Spinal cord (tissue), 9 donors: ENCODE measurements at regions not wholly inside any gene's neighbourhood (a gene's known extent, or its start where the extent isn't known, plus 50 kb on each side); places are given as distances from the start of the nearest gene placed in this dataset.

Source experiments
- DNase-seq, 6 donors: peaks; one replicate each; pipeline versions ENCODE4 v3.0.0 to v3.0.0-alpha.2; 2013 to 2015; ENCODE audit warnings: low spot score in 6 of 6, low read depth in 4 of 6
- H3K27ac ChIP-seq: one replicate; pipeline ENCODE4 v1.5.1; 2013; ENCODE audit warnings: low read depth, low read length, control low read depth
- H3K27me3 ChIP-seq: one replicate; pipeline ENCODE4 v1.6.1; 2013; ENCODE audit warnings: low read length; ENCODE audit not compliant: control insufficient read depth, insufficient read depth
- H3K36me3 ChIP-seq: one replicate; pipeline ENCODE4 v1.6.1; 2013; ENCODE audit warnings: low read length; ENCODE audit not compliant: control insufficient read depth, insufficient read depth
- H3K4me1 ChIP-seq: one replicate; pipeline ENCODE4 v1.6.1; 2013; ENCODE audit warnings: low read length; ENCODE audit not compliant: control insufficient read depth, insufficient read depth
- H3K4me3 ChIP-seq: one replicate; pipeline ENCODE4 v1.5.1; 2013; ENCODE audit warnings: low read depth, low read length, control low read depth
- H3K9me3 ChIP-seq: one replicate; pipeline ENCODE4 v1.6.1; 2013; ENCODE audit warnings: low read length; ENCODE audit not compliant: control insufficient read depth, insufficient read depth
- WGBS: methylation state at CpG from one replicate; pipeline ENCODE4 v1.1.5; 2013; ENCODE audit warnings: missing lambda C conversion rate; ENCODE audit not compliant: insufficient coverage; 5-methylcytosine and 5-hydroxymethylcytosine counted together
- donor health status: healthy.

- Histone ChIP-seq H3K9me3 (no peaks in the 10 kb centered on the region), H3K4me3 (no peak overlapping the region), H3K27me3 (no peaks in the 10 kb centered on the region), H3K36me3 (no peaks in the 10 kb centered on the region), H3K4me1 (no peaks in the 10 kb centered on the region), H3K27ac (no peak overlapping the region)
- no peak for DNase-seq
These were observed 736.2 kb upstream of the GCFC2 start for GRCh38 chr2:76446872-76447271.

GRCh38 chr2:76445880-76446279 is 735.2 kb upstream of the GCFC2 start:
- Histone ChIP-seq H3K4me1 (no peaks in the 10 kb centered on the region), H3K36me3 (no peaks in the 10 kb centered on the region), H3K27me3 (no peaks in the 10 kb centered on the region), H3K9me3 (no peaks in the 10 kb centered on the region), H3K4me3 (no peak overlapping the region), H3K27ac (no peak overlapping the region)
- WGBS, result no CpG with 5 or more reads among the region's 3 CpGs
- no peak for DNase-seq

- no peaks in the 10 kb centered on the region for H3K9me3 ChIP-seq
- WGBS, result 100% methylated on average over 2 of the region's 3 CpGs
- no peaks in the 10 kb centered on the region for H3K27me3 ChIP-seq
- H3K4me3 ChIP-seq, result no peak overlapping the region
- H3K36me3 ChIP-seq, result no peaks in the 10 kb centered on the region
- no peak for DNase-seq
- H3K27ac ChIP-seq, result no peak overlapping the region
- no peaks in the 10 kb centered on the region for H3K4me1 ChIP-seq
These were observed 734.0 kb upstream of the GCFC2 start for GRCh38 chr2:76444732-76445131.

- H3K9me3 ChIP-seq, result no peaks in the 10 kb centered on the region
- no peak overlapping the region for H3K4me3 ChIP-seq
- H3K4me1 ChIP-seq, result no peaks in the 10 kb centered on the region
- H3K36me3 ChIP-seq, result no peaks in the 10 kb centered on the region
- no peak for DNase-seq
- H3K27me3 ChIP-seq, result no peaks in the 10 kb centered on the region
- H3K27ac ChIP-seq, result no peak overlapping the region
- no CpG with 5 or more reads among the region's 3 CpGs for WGBS
These were observed 726.8 kb upstream of the GCFC2 start for GRCh38 chr2:76437564-76437963.

GRCh38 chr2:76429374-76429773 is 718.7 kb upstream of the GCFC2 start:
- Histone ChIP-seq H3K4me3 (no peak overlapping the region), H3K36me3 (no peaks in the 10 kb centered on the region), H3K27me3 (no peaks in the 10 kb centered on the region), H3K27ac (no peak overlapping the region), H3K9me3 (no peaks in the 10 kb centered on the region), H3K4me1 (no peaks in the 10 kb centered on the region)
- 83% methylated on average over 2 of the region's 2 CpGs for WGBS
- DNase-seq, result no peak

- Histone ChIP-seq H3K4me1 (no peaks in the 10 kb centered on the region), H3K4me3 (no peak overlapping the region)
- no peak for DNase-seq
These were observed 716.7 kb upstream of the GCFC2 start for GRCh38 chr2:76427452-76427851.

GRCh38 chr2:76415821-76416220 is 705.1 kb upstream of the GCFC2 start:
- Histone ChIP-seq H3K4me3 (no peak overlapping the region), H3K27me3 (no peaks in the 10 kb centered on the region), H3K36me3 (no peaks in the 10 kb centered on the region), H3K9me3 (no peaks in the 10 kb centered on the region), H3K27ac (no peak overlapping the region), H3K4me1 (no peaks in the 10 kb centered on the region)
- whole genome bisulfite sequencing, result no CpG with 5 or more reads among the region's 7 CpGs
- no peak for DNase-seq

More at GRCh38 chr2:76427452-76427851, 716.7 kb upstream of the GCFC2 start:
- Histone ChIP-seq H3K9me3 (no peaks in the 10 kb centered on the region), H3K27me3 (no peaks in the 10 kb centered on the region), H3K27ac (no peak overlapping the region), H3K36me3 (no peaks in the 10 kb centered on the region)

DNA sequence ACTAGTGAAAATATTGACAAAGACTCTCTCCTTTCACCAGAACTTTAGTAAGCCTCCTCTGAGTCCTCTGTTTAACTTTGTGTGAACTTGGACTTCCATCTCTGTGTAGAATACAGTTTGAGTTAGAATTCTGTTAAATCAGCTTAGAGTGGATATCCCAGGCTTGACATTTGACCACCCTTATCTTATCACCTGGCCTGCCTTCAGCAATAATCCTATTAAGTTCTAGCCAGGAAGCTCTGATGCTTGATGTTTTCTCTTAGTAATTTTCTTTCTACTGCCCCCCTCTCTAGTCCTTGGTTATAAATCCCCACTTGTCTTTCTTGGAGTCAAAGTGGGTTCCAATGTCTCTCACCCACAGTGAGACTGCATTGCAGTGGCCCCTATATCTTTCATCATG is 702.7 kb upstream of the GCFC2 start:
- Histone ChIP-seq H3K27me3 (no peaks in the 10 kb centered on the region), H3K4me1 (no peaks in the 10 kb centered on the region), H3K27ac (no peak overlapping the region), H3K4me3 (no peak overlapping the region), H3K9me3 (no peaks in the 10 kb centered on the region), H3K36me3 (no peaks in the 10 kb centered on the region)
- DNase-seq, result no peak

DNA sequence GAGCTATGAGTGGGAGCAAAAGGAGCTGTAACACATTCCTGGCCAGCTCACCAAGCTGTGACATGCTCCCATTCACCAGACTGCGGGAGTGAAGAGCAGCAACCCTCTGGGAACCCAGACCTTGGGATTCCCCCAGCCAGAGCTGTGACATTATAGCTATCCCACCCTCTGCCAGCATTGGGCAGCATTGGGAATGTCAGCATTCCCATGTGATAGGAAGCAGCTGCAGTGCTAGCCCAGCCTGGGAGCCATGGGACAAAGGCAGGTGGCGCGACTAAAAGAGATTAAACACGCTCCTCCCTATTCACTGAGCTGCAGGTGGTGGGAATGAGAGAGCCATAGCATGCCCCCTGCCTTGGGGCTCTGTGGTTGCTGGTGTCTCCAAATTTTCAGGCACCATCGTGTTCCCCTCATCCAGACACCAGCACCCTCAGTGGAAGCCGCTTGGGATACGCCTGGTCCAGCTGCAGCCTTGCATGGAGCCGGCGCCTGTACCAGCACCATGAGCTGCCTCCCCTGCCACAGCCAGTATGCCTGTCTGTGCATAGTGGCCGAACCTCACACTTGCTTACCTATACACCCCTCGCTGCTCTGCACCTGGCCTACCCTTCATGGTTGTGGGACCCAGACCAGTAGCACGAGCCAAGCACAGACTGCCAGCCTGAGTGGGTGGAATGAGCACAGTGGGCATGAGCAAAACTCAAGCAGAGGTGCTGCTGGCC is 695.6 kb upstream of the GCFC2 start:
- Histone ChIP-seq H3K9me3 (peaks cover 2% of the 10 kb centered on the region), H3K27me3 (no peaks in the 10 kb centered on the region), H3K36me3 (no peaks in the 10 kb centered on the region), H3K27ac (no peak overlapping the region), H3K4me1 (no peaks in the 10 kb centered on the region), H3K4me3 (no peak overlapping the region)
- no peak for DNase-seq
- WGBS, result 96% methylated on average over 11 of the region's 12 CpGs

DNA sequence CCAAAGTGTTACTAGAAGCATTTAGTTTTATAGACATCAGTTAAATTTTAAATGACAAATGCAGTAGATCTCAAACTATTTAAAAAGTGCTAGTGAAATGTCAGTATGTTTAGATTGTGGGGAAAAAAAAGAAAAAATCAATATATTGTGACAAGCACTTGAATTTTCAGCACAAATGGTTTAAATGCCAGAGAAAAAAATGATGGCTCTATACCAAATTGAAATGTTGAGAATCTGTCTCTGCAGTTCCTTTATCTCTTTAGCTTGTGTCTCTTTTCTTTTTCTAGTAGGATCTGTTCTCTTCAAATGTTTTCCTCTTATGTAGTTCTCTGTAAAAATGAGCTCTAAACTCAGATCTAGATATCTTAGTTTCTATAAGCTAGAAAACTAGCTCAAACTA is 682.6 kb upstream of the GCFC2 start:
- DNase-seq, result peak in 1 of 6 donors; percentile 55
- Histone ChIP-seq H3K4me3 (no peak overlapping the region), H3K4me1 (no peaks in the 10 kb centered on the region), H3K27ac (no peak overlapping the region), H3K9me3 (no peaks in the 10 kb centered on the region), H3K27me3 (no peaks in the 10 kb centered on the region), H3K36me3 (no peaks in the 10 kb centered on the region)
